Kidney epithelial cell (primary cell): ENCODE measurements at regions not wholly inside any gene's neighbourhood (a gene's known extent, or its start where the extent isn't known, plus 50 kb on each side); places are given as distances from the start of the nearest gene placed in this dataset.

Experiments used
- DNase-seq: peaks from one replicate; pipeline ENCODE4 v3.0.0-alpha.2; 2010; ENCODE audit warnings: low read depth
- H3K27me3 ChIP-seq: 2 replicates; pipeline ENCODE4 v1.6.0; 2011; ENCODE audit warnings: low read length; ENCODE audit not compliant: control insufficient read depth, insufficient read depth
- H3K36me3 ChIP-seq: 2 replicates; pipeline ENCODE4 v1.5.1; 2011; ENCODE audit warnings: low read length; ENCODE audit not compliant: control insufficient read depth, insufficient read depth
- H3K4me3 ChIP-seq: 2 replicates; pipeline ENCODE4 v1.5.1; 2011; ENCODE audit warnings: low read depth, mild to moderate bottlenecking, control low read depth, low read length
- TF ChIP-seq, protein P1 (sequence below): IDR thresholded peaks from 2 replicates; pipeline ENCODE4 v1.5.1; 2011; ENCODE audit warnings: mild to moderate bottlenecking, moderate library complexity, low read length, control low read depth, inconsistent platforms; ENCODE audit not compliant: insufficient read depth, poor library complexity, severe bottlenecking

DNA sequence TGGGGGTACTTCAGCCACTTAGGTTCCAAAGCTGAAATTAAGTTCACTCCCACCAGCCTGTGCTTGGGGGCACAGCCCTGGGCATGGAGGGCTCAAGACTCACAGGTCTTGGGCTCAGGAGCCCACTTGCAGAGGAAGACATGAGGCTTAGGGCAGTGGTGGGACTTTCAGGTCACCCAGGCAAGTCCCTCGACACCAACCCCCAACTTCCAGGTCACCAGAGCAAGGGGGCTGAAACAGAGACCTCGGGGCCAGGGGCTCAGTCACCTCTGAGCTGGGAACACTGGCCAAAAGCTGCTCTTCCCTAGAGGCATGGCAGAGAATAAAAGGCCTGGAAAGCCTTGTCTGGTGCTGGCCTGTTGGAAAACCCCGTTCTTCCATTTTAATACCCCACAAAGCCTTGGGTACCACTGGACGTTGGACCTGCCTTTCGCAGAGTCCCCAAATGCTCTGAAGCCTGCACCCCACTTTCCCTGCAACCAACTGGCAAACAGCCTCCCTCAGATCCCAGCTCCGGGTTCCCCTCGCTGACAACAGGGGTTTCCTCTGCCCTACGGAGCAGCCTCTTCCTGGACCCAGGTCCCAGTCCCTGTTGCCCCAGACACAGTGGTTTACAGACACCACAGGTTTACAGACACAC, 160.9 kb upstream of the PMEPA1 start:
- TF ChIP-seq, protein P1, sequence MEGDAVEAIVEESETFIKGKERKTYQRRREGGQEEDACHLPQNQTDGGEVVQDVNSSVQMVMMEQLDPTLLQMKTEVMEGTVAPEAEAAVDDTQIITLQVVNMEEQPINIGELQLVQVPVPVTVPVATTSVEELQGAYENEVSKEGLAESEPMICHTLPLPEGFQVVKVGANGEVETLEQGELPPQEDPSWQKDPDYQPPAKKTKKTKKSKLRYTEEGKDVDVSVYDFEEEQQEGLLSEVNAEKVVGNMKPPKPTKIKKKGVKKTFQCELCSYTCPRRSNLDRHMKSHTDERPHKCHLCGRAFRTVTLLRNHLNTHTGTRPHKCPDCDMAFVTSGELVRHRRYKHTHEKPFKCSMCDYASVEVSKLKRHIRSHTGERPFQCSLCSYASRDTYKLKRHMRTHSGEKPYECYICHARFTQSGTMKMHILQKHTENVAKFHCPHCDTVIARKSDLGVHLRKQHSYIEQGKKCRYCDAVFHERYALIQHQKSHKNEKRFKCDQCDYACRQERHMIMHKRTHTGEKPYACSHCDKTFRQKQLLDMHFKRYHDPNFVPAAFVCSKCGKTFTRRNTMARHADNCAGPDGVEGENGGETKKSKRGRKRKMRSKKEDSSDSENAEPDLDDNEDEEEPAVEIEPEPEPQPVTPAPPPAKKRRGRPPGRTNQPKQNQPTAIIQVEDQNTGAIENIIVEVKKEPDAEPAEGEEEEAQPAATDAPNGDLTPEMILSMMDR = no peak
- DNase-seq = no peak
- H3K27me3 ChIP-seq = peaks cover 11% of the 10 kb centered on the region

DNA sequence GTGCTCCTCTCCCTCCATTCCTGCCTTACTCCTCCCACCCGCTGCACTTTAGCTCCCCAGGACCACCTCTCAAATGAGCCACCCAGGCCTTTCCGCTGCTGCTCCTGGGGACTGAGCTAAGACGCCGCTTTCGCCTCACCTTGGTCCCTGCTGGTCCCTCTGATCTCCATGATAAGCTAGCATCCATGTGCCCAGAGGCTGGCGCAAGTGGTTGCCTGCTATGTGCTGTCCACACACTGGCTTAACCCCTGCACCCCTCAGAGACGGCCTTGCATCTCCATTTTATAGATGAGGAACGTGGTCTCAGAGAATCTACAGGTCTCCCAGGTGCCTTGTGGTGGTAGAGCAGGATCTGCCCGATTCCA, 160.1 kb upstream of the PMEPA1 start:
- Histone ChIP-seq H3K36me3 (no peaks in the 10 kb centered on the region), H3K27me3 (peaks cover 11% of the 10 kb centered on the region), H3K4me3 (no peak overlapping the region)
- TF ChIP-seq, protein P1 = no peak
- no peak for DNase-seq

More for the DNA sequence above, 160.9 kb upstream of the PMEPA1 start:
- Histone ChIP-seq H3K36me3 (no peaks in the 10 kb centered on the region), H3K4me3 (no peak overlapping the region)

DNA sequence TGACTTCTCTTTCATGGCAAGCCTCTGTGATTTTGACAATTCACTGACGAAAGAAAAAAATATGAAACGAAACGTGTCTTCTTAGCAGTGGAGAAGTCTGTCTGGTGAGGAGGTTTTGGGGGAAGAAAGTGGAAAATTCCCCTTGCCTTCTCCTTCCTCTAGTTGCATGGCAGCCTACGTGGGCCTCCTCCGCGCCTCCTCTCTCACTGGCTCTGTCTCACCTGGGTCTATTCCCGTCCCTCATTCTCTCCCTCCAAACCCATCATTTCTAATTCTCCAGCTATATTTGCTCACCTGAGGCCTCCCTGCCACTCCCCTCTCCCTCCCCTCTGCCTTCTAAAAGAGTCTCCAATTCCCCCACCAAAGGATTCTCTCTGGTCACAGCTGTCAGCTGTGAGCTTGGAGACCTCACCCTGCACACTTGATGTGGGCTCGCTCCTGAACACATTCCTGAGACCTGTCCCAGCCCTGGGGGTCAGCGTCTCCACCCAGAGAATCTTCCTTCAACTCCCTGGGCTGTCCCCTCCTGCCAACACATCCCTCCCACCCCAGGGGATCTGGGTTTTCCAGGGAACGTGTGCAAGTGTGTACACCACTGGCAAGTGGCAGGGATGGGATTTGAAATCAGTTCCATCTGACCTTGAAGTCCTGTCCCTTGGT, 159.6 kb upstream of the PMEPA1 start:
- Histone ChIP-seq H3K36me3 (no peaks in the 10 kb centered on the region), H3K27me3 (peaks cover 11% of the 10 kb centered on the region), H3K4me3 (no peak overlapping the region)
- TF ChIP-seq, protein P1 = no peak
- no peak for DNase-seq

DNA sequence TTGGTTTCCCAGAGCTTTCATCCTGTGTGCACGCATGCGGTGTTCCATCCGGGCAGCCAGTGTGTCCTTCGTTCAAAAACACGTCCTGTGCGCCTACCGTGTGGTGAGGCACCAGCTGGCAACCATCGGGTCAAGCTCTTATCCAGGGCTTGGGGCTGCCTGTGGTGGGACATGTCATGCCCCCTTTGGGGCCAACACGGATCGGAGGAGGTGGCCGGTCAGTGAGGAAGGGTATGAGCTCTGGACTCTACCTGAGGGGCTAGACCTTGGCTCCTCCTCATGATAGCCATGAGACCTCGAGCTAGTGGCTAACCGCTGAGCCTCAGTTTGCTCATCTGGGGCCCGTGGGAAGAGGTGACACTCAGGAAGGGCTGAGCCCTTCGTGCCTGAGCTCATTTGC, 158.5 kb upstream of the PMEPA1 start:
- H3K36me3 ChIP-seq = no peaks in the 10 kb centered on the region
- DNase-seq = no peak
- peaks cover 11% of the 10 kb centered on the region for H3K27me3 ChIP-seq
- TF ChIP-seq, protein P1 = no peak
- no peak overlapping the region for H3K4me3 ChIP-seq

DNA sequence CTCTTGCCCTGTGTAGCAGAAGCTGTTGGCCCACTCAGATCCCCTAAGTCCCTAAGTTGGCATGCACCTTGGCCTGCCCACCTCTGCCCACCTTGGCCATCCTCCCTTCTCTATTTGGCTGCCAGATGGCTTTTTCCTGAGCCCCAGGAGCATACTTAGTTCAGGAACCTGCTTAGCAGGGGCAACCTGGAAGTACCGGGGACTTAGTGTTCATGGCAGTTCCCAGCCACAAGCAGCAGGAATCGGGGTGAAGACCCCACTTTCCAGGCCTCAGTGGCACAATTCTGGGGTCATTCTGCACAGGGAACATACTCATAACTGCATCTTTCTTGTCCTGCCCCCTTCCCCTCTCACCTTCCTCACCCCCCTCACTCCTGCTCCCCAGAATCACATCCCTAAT, 158.0 kb upstream of the PMEPA1 start:
- Histone ChIP-seq H3K4me3 (no peak overlapping the region), H3K36me3 (no peaks in the 10 kb centered on the region), H3K27me3 (peaks cover 11% of the 10 kb centered on the region)
- TF ChIP-seq, protein P1 = no peak
- DNase-seq = no peak
